Stimulated activated naive CD4-positive, alpha-beta T cell treated with Interleukin-2 at 50 U/mL for 16 hours (primary cell): ENCODE measurements at regions not wholly inside any gene's neighbourhood (a gene's known extent, or its start where the extent isn't known, plus 50 kb on each side); places are given as distances from the start of the nearest gene placed in this dataset.

Source experiments
- DNase-seq: peaks from one replicate; lab custom pipeline; 2025; lab: John Stamatoyannopoulos, UW

DNA sequence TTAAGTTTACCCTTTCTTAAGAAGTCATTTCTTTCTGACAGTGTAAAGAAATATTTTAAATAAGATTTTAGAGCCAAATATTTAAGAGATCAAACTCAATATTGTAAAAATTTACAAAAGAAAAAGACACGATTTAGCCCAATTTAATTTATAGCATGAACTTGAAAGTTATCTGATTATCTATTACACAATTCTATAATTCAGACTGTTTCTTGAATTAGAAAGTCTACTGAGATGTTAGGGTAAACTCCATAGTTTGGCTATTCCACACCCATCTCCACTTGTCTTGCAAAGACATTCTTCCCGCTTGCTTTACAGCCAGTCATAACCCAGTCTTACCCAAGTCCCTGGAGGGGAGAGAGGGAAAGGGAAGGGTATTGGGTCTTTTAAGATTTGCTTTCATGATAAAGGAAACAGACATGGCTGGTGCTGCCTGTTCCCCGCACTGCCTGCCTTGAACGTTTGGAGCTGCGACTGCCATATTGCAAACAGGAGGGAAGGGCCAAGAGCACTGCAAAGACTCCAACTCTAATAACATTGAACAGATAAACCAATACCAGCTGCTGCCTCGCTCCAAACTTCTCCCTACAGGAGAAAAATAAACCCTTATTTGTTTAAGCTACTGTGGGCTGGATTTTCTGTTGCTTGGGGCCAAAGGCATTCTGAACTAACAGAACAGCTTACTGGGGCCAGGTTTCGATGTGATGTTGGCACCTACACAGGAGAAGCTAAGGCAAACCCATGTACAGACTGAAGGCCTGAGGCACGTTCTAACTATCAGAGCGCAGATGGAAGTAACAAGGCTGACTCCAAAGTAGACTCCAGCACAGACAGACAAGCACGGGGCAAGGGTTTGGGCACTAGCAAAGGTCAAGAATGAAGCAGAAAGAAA lies 552.3 kb upstream of the JARID2 start:
- no peak for DNase-seq

DNA sequence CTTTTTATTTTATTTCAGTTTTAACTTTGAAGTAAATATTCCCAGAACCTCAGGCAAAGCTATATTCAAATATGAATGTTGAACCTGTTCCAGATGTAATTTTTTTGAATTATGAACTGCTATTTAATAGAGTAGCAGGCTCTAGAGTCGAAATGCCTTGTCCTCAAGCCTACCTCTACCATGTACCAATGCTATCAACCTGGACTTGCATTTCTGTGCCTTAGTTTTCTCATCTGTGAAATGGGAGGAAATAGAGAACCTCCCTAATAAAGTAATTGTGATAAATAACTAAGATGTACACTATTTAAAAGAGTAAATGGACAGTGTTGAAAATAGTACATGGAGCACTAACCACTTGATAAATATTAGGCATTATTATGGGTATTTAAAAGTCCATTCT lies 551.6 kb upstream of the JARID2 start:
- DNase-seq, result no peak

DNA sequence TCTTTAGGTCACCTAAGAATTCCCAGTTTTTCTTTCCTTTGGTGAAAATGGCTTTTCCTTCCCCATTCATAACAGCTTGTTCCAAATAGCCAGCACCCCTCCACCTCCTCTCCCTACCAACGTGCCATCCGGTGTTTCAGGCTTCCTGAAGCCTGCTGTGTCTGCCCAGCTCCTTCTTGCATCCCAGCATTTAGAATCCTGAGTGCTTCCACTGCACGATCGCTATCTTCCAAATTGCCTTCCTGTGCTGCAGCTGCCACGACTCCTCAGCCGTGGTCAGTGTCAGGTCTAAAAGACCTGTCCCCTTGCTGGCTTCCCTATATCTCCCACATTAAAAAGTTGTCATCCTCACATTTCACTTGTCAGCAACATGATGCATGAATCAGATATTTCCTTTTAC lies 550.3 kb upstream of the JARID2 start:
- no peak for DNase-seq

DNA sequence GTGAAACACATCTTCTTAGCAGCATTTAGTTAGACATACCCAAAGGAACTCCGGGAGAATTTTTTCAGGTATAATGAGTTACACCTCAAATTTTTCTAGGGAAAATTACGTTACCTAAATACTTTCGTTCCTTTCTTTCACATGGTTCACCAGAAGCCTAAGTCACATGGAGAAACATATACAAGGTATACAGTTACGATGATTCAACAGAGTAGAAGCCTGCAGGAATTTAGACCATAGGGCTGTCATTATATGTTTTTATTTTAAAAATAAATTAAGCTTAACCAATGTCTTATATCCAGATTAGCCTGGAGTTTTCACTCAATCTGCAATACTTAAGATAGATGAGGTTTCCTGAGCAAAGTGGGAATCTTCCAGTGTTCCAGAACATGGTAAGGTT lies 549.5 kb upstream of the JARID2 start:
- DNase-seq, result no peak

DNA sequence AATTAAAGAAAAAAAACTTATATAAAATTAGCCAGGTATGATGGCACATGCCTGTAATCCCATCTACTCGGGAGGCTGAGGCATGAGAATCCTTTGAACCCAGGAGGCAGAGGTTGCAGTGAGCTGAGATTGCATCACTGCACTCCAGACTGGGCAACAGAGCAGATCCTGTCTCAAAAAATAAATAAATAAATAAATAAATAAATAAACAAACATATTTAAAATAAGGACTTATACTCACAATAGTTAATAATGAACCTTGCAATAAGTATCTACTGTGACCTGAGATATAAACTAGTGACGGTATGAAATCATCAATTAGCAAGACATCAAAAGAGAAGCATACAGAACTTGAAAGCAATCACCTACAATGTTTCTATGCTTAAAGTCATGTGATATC lies 548.4 kb upstream of the JARID2 start:
- no peak for DNase-seq

DNA sequence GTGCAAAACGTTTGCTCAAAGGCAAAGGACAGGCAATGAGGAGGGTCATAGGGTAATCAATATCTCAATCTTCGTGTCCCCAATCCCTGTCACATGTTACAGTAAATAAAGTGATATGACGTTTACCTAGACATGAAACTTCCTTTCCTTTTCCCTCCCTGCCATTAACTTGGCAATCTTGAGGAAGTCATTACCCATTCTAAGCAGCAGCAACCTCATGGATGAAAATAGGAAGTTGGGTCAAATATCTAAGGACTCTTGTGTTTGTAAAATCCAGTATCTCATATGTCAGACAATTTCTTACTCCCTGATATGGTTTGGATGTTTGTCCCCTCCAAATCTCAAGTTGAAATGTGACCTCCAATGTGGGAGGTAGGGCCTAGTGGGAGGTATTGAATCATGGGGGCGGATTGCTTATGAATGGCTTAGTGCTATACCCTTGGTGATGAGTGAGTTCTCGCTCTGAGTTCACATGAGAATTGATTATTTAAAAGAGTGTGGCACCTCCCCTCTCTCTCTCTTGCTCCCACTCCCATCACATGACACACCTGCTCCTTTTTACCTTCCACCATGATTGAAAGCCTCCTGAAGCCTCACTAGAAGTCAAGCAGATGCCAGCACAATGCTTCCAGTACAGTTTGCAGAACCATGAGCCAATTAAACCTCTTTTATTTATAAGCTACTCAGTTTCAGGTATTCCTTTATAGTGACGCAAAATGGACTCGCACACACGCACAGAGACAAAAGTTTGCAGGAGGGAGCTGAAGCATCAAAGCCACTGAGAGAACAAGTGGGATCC lies 545.9 kb upstream of the JARID2 start:
- DNase-seq, result no peak

DNA sequence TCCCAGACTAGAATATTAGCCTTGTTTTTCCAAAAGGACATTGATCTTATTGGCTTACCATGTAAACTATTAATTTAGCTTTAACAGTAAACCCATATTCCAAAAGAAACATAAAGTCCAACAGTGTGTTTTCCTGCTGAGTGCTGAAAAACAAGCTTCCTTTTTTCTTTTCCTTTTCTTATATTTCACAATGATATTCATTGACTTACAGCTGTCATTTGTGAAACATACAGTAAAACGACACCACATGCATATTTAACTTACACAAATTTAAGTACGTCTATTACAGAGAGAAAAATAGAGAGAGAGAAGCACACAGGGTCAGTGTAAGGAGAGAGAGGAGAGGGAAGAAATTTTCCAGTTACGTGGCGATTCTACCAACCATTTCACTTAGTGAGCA lies 543.9 kb upstream of the JARID2 start:
- DNase-seq, result no peak

DNA sequence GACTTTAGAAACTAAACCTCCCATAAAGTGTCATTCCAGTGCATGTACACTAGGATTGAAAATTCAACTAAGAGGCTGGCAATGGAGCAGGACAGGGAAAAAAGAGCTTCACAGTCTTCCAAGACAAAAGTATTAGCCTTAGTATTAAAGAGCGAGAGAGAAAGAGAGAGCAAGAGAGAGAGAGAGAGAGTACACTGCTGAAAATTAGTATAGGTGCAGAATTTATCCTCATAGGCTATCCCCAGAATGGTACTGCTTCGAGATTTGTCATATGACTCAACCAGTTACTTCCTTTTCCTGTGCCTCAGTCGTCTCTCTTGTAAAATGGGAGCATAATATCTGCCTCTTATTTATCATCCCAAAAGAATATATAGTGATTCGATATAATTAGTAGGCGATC lies 543.2 kb upstream of the JARID2 start:
- DNase-seq, result no peak

DNA sequence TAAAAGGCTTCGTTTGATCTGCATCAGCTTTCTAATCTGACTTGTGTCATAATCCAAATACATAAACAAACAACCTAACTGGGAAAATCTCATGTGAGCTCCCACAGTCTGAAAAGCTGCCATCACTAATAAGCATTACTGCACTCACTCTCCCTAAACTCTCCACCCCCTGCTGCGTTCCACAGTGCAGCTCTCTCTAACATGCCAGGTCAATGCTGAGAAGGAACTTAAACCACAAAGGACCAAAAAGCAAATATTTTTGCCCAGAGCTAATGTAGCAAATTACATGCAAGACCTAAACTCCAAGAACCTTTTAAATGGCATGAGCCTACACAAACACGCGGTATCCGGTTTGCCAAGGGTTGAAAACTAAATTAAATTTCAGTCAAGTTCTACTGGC lies 542.3 kb upstream of the JARID2 start:
- no peak for DNase-seq

DNA sequence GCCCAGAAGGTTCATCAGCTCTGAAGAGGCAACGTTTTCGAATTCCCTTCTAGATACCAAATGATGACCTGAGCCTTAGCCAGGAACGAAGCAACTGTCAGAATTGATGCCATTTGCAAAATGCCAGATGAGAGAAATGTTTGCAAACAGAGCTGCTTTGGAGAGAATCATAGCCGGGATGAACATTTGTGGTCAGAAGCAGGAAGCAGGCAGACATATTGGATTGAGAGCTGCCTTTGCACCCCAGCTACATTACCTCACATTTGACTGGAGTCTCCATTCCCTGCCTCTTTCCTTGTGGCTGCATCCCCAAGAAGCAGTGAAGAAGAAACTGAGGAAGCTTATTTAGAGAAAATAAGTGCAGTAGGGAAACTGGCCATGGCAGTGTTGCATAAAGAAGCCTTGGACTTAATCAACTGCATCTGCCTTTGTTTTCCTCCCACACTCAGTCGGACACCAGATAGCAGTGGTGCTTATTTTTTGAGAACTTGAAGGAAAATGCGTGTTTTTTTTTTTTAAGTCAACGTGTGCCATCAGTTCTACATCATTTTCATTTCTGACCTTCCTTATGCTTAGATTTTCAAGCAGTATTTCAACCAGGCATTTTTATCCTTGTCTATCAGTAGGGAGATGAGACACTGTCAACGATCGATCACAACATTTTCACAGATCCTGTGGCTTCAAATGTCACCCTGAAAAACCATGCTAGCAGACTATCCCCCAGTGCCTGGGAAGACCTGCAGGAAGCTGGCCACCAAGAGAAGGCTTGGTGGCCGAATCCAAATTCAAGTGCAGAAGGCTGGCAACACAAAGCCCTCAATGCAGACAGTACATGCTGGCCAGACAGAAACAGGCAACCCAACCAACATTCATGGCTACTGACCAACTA lies 541.2 kb upstream of the JARID2 start:
- no peak for DNase-seq

DNA sequence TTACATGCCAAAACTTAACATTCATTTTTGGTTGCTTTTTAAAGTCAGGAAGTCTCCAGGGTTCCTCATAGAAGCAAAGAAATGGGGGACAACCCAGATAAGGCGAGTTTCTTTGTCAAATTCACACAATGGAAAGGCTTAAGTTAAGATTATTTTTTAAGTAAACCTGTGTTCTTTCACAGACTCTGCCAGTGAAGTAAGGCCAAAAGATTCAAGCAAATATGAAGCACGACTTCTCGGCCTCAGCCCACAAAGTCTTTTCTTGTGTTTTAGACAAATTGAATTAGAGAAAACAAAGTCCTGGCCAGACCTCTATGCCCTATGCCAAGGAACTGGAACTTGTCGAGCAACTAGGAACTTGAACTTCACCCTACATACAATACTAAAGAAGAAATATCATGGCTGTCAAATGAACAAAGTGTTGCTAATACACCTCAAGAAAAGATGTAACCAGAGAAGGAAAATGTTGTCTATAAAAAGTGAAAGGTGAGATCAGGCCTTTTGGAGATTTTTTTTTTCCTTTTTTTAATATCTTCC lies 540.0 kb upstream of the JARID2 start:
- DNase-seq, result no peak

DNA sequence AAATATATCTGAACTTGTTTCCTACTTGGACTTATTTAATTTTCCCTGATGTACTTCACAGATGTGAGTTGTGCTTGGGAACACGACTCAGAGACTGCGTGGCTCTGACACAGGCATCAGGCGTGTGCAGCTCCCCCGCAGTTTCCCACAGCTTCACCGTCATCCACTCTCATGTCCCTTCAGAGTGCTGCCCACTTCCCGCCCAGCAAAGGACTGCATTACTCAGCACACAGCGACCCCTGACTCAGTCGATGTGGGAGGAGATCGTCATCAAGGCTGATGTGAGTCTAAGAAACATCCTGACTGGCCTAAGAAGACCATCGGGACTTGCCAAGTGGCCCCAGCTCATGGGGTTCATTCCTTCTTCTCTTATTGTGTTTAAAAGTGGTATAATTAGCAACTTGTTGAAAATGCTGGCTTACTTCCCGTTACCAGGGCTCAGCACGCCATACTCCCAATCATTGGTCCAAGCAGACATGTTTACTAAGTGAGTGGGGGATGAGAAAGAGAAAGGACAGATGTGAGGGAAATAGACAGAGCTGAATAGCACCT lies 539.4 kb upstream of the JARID2 start:
- peak; percentile 79 for DNase-seq

DNA sequence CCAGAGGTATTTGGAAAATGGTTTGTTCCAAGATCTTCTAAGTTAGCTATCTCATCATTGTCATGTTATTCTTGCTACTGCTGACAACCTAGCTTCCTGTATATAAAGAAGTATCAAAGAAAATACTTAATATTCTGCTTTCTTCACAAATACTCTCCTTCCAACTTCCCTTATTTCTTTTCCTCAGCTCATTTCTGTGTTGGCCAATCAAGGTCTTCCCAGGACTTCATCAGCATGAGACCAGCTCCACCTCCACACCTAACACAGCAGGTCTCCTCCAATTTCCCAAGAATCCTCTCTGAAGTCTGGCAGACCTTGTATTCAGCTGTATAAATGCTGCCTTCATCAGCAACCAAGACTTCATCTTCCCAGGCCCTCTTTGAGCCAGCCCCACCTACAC lies 538.6 kb upstream of the JARID2 start:
- DNase-seq, result no peak

DNA sequence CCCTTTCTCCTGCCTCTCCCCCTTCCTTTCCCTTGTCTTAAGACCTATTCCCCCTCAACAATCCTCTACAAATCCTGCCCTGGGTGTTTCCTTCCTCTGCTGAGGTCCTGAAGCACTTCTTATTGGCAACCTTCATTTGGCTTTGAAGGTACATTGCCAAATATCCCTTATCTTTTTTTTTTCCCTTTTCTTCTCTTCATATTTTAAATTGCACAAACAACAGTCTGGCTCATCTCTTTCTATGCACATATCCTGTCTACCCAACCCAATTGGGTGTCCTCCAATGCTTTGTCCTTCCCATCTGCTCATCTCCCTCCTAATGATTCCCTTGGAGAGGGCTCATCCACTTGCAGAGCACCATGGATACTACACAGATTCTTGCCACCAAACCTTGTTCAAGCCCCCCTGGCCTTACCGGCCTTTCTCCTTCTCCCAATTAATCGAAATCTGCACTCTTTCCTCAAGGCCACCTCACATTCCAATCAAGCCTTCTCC lies 537.9 kb upstream of the JARID2 start:
- no peak for DNase-seq

DNA sequence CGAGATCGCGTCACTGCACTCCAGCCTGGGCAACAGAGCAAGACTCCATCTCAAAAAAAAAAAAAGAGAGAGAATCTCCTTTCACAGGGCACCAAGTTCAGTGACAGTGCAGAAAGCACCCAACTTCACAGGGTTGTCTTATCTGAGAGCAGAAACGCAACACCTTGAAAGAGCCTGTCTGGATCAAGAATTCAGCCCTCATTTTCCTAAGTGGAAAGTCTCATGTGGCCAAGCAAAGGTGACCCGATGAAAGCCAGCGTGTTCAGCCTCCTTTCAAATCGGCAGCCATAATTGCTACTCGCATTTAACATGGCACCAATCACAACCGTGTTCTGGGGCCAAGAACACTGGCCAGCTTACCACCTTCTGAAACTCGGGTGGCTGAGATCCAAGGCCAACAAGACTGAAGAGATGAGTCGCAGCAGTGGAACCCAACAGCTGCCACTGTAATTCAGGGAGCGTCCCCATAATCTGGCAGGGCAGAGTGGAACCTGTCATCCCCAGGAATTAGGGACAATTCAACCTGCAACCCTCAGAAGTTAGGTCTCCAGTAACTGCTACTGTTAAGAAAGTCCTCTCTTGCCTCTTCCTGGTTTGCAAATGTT lies 536.7 kb upstream of the JARID2 start:
- no peak for DNase-seq

DNA sequence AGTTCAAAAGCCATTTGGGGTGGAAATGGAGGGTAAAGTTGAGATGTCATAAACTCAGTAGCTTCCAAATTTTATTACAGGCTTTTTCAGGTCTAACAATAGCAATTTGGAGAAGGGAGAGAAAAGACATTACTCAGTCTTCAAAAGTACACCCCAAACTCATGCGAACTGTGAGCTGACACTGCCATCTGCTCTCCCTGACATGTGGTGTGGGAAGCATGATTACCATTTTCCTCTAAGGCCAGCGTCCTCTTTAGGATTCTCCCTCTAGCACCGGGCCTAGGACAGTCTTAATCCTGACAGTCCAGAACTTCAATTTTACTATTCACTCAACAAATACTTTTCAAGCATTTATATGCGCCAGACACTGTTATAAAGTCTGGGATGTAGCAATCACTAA lies 536.0 kb upstream of the JARID2 start:
- DNase-seq, result no peak

DNA sequence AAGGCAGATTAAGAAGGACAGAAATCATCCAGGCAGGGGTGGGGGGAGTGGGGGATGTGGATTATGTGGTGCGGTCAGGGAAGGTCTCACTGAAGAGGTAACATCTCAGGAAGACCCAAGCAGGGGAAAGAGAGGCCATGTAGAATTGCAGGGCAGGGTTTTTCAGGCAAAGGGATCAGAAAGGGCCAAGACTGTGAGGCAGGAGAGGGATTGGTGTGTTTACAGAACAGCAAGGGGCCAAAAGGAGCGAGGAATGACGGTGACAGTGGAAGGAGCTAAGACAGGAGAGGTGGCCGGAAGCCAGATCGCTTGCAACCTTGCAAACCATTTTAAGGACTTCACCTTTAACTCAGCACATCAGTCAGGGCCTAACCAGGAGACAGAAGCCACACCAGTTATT lies 535.4 kb upstream of the JARID2 start:
- no peak for DNase-seq

DNA sequence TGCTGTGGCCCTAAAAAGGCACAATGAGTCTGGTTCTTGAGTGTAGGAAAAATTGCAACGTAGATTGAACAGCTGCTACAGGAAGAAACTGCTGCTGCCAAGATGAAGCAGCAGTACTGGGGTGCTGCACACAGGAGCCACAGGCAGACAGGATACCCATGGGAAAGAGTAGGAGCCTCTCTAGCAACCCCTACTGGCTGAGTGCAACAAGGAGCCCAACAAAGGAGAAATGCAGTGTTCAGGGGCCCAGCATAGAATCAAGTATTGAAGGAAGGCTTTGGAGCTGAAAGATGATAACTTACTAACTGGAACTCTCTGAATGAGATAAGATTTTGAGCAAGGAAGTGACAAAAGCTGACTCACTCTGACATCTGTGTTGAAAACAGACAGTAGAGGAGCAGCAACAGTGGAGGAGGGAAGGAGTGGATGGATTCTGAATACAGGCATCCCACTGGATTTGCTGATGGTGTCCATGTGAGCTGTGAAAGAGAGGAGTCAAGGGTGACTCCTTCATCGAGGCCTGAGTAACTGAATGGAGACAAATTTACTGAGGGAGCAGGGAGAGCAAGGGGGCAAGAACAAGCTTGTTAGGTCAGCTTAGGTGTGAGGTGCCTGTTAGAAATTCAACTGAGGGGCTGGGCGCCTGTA lies 534.7 kb upstream of the JARID2 start:
- DNase-seq, result peak; percentile 49

DNA sequence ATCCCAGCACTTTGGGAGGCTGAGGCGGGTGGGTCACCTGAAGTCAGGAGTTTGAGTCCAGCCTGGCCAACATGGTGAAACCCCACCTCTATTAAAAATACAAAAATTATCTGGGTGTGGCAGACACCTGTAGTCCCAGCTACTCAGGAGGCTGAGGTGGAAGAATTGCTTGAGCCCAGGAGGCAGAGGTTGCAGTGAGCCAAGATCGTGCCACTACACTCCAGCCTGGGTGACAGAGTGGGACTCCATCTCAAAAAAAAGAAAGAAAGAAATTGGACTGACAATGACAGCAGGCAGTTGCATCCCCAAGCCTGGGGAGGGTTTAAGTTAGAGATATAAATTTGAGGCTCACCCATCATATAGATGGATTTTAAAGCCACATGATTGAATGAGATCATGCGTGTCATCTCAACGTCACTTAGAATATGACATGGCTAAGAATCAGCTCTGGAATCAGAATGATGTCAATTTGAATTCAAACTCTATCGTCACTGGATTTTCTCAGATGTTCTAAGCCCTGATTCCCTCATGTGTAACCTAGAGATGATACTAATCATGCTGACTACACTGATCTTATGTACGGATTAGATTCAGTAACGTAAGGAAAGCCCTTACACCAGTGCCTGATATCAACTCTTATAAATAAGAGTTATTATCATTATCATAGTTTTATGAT lies 534.0 kb upstream of the JARID2 start:
- DNase-seq, result no peak
